ENCODE measurements at regions not wholly inside any gene's neighbourhood (a gene's known extent, or its start where the extent isn't known, plus 50 kb on each side); places are given as distances from the start of the nearest gene placed in this dataset.

- Histone ChIP-seq H3K9me3 (replicated peaks in 1 of 11) (peaks cover 0 to 5% (median 0%) of the 10 kb centered on the region in 11 experiments; a peak in 3 of 22 replicates), H3K4me1 (no peaks in the 10 kb centered on the region), H3K27me3 (no peaks in the 10 kb centered on the region), H3K9ac (no peak overlapping the region), H3K4me2 (no peak overlapping the region), H3K4me3 (no peak overlapping the region), H3K36me3 (no peaks in the 10 kb centered on the region), H3K27ac (no peak overlapping the region), H4K20me1 (no peaks in the 10 kb centered on the region)
- TF ChIP-seq Cebpa-rat (IDR thresholded peaks at IDR 0.05): no peak
Measured at GRCh38 chr10:84789026-84789425, 460.6 kb downstream of the CCSER2 start.

- H3K4me1 ChIP-seq: no peaks in the 10 kb centered on the region
- no peaks in the 10 kb centered on the region for H3K27me3 ChIP-seq
- no peak overlapping the region for H3K27ac ChIP-seq
- H3K36me3 ChIP-seq: no peaks in the 10 kb centered on the region
- TF ChIP-seq Cebpa-rat (IDR thresholded peaks at IDR 0.05): no peak
- no peak overlapping the region for H3K9ac ChIP-seq
- no peaks in the 10 kb centered on the region for H3K9me3 ChIP-seq (replicated peaks in 1 of 11)
- no peak overlapping the region for H3K4me2 ChIP-seq
- no peaks in the 10 kb centered on the region for H4K20me1 ChIP-seq
- no peak overlapping the region for H3K4me3 ChIP-seq
Measured at GRCh38 chr10:84798312-84798711, 469.9 kb downstream of the CCSER2 start.

DNA sequence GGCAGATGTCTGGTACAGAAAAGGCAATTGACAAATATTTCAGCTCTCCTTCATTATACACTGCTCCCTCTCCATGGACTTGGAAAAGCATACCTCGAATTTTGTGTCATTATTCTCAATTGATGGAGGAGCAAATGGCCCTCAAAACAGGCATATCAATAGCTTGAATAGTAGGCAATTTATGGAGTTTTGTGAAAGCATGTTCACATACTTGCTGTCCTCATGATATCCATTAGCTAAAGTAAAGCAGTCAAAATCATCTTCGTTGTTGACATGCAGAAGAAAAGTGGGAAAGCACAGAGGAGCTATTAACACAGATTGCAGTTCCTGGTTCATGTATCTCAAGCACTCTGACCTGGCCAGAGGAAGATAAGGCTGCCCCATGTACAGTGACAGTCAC lies 472.8 kb downstream of the CCSER2 start:
- Histone ChIP-seq H3K9ac (no peak overlapping the region), H3K9me3 (replicated peaks in 1 of 11) (peaks cover 0 to 5% (median 0%) of the 10 kb centered on the region in 11 experiments; a peak in 1 of 22 replicates)

DNA sequence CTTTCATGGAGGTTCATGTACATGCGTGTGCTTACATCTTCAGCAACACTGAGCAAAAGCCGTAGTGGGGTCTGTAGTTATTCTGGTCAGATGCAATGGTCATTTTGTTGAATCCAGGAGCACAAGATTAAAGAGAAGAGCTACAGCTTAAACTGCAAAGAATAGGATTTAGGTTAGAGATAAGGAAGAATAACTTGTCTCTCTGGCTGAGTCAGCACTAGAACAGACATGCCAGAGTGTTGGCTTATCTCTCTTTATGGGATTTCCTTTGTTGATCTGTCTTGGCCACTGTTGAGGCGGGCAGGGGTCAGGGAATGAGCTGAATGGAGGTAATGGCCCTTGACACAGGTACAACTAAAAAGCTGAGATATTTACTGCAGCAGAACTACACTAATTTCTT lies 473.5 kb downstream of the CCSER2 start:
- H3K36me3 ChIP-seq: no peaks in the 10 kb centered on the region
- H3K27me3 ChIP-seq: no peaks in the 10 kb centered on the region
- no peaks in the 10 kb centered on the region for H3K4me1 ChIP-seq
- H3K4me3 ChIP-seq: no peak overlapping the region
- H3K9ac ChIP-seq: no peak overlapping the region
- H3K4me2 ChIP-seq: no peak overlapping the region
- H3K9me3 ChIP-seq (replicated peaks in 1 of 11): peaks cover 0 to 5% (median 0%) of the 10 kb centered on the region in 11 experiments; a peak in 1 of 22 replicates
- TF ChIP-seq Cebpa-rat (IDR thresholded peaks at IDR 0.05): no peak
- no peaks in the 10 kb centered on the region for H4K20me1 ChIP-seq
- no peak overlapping the region for H3K27ac ChIP-seq

More for the DNA sequence above, 472.8 kb downstream of the CCSER2 start:
- no peaks in the 10 kb centered on the region for H3K4me1 ChIP-seq
- no peak overlapping the region for H3K27ac ChIP-seq
- H3K4me2 ChIP-seq: no peak overlapping the region
- H3K36me3 ChIP-seq: no peaks in the 10 kb centered on the region
- H4K20me1 ChIP-seq: no peaks in the 10 kb centered on the region
- no peak for TF ChIP-seq Cebpa-rat (IDR thresholded peaks at IDR 0.05)
- H3K4me3 ChIP-seq: no peak overlapping the region
- no peaks in the 10 kb centered on the region for H3K27me3 ChIP-seq

DNA sequence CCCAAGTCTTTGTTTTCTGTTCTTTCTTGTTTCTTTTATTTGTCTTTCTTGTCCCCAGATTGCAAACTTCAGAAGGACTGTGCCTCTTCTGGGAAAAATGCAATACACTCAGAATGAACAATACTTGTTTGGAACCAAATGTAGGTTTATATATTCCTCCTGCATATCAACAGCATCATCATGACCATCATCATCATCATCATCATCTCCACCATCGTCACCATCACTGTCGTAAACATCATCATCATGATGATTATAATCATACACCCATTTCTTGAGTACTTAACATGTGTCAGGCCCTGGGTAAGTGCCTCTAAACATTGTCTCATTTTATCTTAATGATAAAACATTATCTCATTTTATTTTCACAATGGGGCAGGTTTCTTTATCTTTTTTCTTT lies 476.8 kb downstream of the CCSER2 start:
- no peak overlapping the region for H3K27ac ChIP-seq
- no peaks in the 10 kb centered on the region for H4K20me1 ChIP-seq
- H3K4me1 ChIP-seq: no peaks in the 10 kb centered on the region
- H3K4me2 ChIP-seq: no peak overlapping the region
- no peak overlapping the region for H3K4me3 ChIP-seq
- H3K9ac ChIP-seq: no peak overlapping the region
- no peaks in the 10 kb centered on the region for H3K27me3 ChIP-seq
- H3K36me3 ChIP-seq: no peaks in the 10 kb centered on the region
- H3K9me3 ChIP-seq (replicated peaks in 1 of 11): peaks cover 0 to 5% (median 0%) of the 10 kb centered on the region in 11 experiments; a peak in 1 of 22 replicates
- no peak for TF ChIP-seq Cebpa-rat (IDR thresholded peaks at IDR 0.05)

DNA sequence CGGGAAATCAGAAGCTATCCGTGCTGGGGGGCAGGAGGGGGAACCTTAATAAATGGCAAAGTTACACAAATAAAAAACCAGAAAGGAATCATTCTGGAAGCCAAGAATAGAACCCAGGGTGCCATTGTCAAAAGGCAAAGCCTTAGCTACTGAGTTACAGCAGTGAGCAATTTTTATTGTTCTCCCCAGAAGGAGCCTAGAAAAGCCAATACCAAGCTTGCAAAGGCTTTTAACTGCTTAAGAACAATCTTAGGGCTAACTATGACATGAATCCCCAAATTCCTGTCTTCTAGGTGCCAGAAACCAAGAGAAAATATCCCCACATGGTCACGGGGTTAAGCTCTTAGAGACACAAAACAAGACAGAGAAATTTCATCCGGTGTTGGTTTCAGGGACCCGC lies 482.7 kb downstream of the CCSER2 start:
- Histone ChIP-seq H3K27ac (no peak overlapping the region), H3K9me3 (replicated peaks in 1 of 11) (0 out of 22 replicates have a peak, but pooled peaks cover 0 to 7% (median 0%) of the 10 kb centered on the region in 11 experiments), H3K4me3 (no peak overlapping the region), H3K4me1 (no peaks in the 10 kb centered on the region), H3K9ac (no peak overlapping the region), H3K36me3 (no peaks in the 10 kb centered on the region), H3K4me2 (no peak overlapping the region), H4K20me1 (no peaks in the 10 kb centered on the region), H3K27me3 (no peaks in the 10 kb centered on the region)
- TF ChIP-seq Cebpa-rat (IDR thresholded peaks at IDR 0.05): no peak

DNA sequence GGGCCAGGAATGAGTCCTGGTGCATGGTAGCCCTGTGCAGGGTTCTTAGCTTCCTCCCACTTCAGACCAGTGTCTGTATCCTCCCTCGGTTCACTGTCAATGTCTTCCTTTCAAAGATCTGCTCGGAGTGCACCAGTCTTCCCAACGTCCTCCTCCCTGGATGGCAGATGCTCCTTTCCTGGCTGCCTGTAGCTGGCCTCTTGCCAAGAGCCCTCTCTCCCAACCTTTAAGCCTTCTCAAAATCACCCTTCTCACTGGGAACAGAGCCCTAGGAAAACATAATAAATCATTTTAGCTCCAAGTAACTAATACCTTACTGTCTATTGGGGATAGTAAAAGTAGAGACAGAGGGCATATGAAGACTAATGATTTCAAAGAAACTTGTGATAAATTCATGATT lies 490.6 kb downstream of the CCSER2 start:
- Histone ChIP-seq H3K9ac (no peak overlapping the region), H3K4me3 (no peak overlapping the region), H3K4me2 (no peak overlapping the region), H3K9me3 (replicated peaks in 1 of 11) (0 out of 22 replicates have a peak, but pooled peaks cover 0 to 4% (median 0%) of the 10 kb centered on the region in 11 experiments), H3K27ac (no peak overlapping the region), H3K36me3 (no peaks in the 10 kb centered on the region), H4K20me1 (no peaks in the 10 kb centered on the region), H3K4me1 (no peaks in the 10 kb centered on the region), H3K27me3 (no peaks in the 10 kb centered on the region)
- no peak for TF ChIP-seq Cebpa-rat (IDR thresholded peaks at IDR 0.05)

GRCh38 chr10:84820120-84820519 lies 491.7 kb downstream of the CCSER2 start:
- no peak overlapping the region for H3K27ac ChIP-seq
- H3K36me3 ChIP-seq: no peaks in the 10 kb centered on the region
- H4K20me1 ChIP-seq: no peaks in the 10 kb centered on the region
- H3K9me3 ChIP-seq (replicated peaks in 1 of 11): no peaks in the 10 kb centered on the region
- no peaks in the 10 kb centered on the region for H3K27me3 ChIP-seq
- no peaks in the 10 kb centered on the region for H3K4me1 ChIP-seq
- no peak overlapping the region for H3K4me3 ChIP-seq
- H3K4me2 ChIP-seq: no peak overlapping the region
- no peak overlapping the region for H3K9ac ChIP-seq
- no peak for TF ChIP-seq Cebpa-rat (IDR thresholded peaks at IDR 0.05)

DNA sequence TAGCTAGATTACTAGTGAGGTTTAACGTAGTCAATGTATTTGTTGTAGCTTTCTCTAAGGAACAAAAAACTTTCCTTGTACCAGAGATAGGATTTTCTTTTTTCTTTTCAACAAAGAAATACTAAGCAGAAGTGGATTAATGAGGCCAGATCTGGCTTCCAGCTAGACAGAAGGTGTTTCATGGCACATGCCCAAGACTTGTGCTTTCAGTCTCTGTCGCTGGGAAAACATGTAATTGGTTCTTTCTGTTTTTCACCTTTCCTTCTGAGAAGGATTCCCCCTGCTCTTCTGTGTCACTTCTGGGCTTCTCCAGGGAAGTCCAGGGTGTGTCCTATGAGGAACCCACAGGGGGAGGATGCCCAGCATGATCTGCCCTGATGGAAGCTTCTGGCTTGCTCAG lies 492.2 kb downstream of the CCSER2 start:
- Histone ChIP-seq H3K4me2 (no peak overlapping the region), H3K36me3 (no peaks in the 10 kb centered on the region), H3K4me3 (no peak overlapping the region), H3K9me3 (replicated peaks in 1 of 11) (no peaks in the 10 kb centered on the region), H3K4me1 (no peaks in the 10 kb centered on the region), H3K9ac (no peak overlapping the region), H3K27ac (no peak overlapping the region), H4K20me1 (no peaks in the 10 kb centered on the region; a peak in 1 of 22 replicates), H3K27me3 (no peaks in the 10 kb centered on the region)
- no peak for TF ChIP-seq Cebpa-rat (IDR thresholded peaks at IDR 0.05)

DNA sequence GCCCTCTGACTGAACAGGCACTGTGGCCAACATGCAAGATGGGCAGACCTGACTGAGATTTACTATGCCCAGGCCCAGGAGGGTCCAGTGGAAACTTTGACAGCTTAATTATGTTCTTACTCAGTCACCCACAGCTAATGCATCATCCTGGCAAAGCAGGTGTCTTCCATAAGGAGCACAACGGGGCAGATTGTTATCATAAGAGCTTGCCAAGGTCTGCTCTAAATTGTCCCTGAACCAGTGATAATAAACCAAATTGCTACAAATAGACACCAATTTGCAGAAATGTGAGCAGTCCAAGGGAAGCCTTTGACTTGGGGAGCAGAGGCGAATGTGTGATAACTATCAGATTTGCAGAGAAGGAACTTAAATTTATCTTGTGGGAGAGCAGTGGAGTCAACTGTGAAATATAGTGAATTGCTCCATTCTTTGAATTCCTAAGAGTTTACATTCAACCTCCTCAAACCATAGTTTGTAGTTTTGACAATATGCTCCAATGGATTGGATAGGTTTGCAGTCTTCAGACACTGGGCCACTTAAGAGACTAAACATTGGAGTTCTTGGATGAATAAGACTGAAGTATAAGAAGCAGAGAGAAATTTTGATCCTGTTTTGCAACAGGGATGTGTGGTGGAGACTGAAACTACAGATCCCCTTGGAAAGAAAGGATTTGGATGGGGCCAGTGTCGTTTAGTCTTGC lies 494.7 kb downstream of the CCSER2 start:
- Histone ChIP-seq H3K9ac (no peak overlapping the region), H3K27ac (no peak overlapping the region), H3K36me3 (no peaks in the 10 kb centered on the region), H4K20me1 (no peaks in the 10 kb centered on the region; a peak in 1 of 22 replicates), H3K9me3 (replicated peaks in 1 of 11) (no peaks in the 10 kb centered on the region), H3K4me3 (no peak overlapping the region), H3K27me3 (no peaks in the 10 kb centered on the region), H3K4me1 (no peaks in the 10 kb centered on the region), H3K4me2 (no peak overlapping the region)
- no peak for TF ChIP-seq Cebpa-rat (IDR thresholded peaks at IDR 0.05)

Measured in BLaER1 treated with 17β-estradiol and CSF1 and Interleukin-3, amounts not matched to agents 10 nM and 100 nM (cell line).